ENCODE measurements at regions not wholly inside any gene's neighbourhood (a gene's known extent, or its start where the extent isn't known, plus 50 kb on each side); places are given as distances from the start of the nearest gene placed in this dataset.

DNA sequence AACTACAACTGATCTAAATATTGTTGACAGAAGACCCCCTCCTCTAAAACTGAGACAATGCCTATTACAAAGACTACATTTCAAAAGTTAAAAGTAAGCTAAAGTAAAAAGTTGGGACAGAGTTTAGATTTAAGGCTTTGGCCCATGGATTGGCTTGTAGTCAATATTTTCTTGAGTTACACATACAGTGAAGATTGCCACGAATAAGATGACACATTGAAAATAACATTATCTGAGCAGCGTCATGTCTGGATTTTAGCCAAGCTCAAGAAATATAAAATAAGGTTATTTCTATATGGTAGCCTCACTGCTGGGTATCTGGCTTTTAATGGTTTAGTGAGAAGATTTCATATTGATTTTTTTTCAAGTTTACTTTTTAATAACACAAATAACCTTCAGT lies 266.2 kb upstream of the LDB2 start:
- DNase-seq, result no peak

DNA sequence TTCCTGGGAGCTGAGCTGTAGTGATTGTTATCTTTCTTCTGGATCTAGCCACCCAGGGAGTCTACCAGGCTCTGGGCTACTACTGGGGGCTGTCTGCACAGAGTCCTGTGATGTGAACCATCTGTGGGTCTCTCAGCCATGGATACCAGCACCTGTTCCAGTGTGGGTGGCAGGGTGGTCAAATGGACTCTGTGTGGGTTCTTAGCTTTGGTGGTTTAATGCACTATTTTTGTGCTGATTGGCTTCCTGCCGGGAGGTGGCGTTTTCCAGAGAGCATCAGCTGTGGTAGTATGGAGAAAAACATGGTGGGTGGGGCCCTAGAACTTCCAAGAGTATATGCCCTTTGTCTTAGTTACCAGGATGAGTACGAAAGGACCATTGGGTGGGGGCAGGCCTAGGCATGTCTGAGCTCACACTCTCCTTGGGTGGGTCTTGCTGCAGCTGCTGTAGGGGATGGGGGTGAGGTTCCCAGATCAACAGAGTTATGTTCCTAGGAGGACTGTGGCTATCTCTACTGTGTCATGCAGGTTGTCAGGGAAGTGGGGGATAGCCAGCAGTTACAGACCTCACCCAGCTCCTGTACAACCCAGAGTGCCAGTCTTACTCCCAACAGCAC lies 264.8 kb upstream of the LDB2 start:
- DNase-seq, result no peak

DNA sequence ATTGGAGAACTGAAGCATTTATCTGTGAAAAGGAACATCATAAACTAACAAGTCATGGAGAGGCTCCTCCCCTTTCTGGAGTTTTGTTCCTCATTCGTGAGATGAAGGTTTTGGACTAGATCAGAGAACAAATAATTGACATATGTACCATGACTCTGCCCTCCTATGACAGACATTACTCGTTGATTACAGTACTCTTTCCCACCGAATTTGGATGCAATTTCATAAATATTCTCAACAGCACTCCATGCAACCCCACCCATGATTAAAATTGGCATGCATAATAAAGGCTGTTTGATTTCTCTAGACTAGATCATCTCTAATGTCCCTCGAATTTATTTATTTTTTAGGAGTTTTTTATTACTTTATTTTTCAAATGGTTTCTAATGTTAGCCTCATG lies 258.9 kb upstream of the LDB2 start:
- DNase-seq, result no peak

DNA sequence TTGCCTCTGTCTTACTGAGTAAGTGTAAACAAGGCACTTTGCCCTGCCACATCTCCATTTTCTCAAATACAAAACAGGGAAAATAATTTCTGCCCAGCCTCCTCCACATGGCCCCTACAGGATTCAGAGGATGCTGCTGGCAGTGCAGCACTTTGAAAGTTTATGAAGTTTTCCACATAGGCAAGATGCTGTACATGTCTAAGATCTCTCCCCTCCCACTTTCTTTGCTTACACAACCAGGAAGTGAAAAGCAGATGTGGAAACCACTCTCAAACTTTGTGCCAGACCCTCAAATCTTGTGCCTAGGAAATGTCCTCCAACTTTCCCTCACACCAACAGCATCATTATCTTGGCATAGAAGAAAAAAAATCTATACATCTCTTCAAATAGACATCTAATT lies 257.0 kb upstream of the LDB2 start:
- no peak for DNase-seq

DNA sequence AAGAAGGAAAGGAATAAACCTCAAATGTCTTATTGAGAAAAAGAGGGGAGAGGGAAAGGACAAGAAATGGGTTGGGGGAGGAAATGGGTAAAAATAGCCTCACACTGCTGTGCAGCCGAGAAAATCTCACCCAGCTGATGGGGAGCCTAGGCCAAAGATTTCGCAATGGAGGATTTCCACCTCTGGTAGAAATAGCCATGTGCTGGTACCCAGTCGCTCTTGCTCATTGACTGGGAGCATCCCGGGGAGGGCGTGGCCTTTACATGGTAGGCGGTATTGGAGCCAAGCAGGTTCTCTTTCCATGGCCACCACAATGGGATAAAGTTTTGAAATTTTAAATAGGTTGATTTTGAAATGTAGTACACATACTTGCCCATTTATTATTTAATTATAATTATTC lies 255.1 kb upstream of the LDB2 start:
- DNase-seq, result no peak

DNA sequence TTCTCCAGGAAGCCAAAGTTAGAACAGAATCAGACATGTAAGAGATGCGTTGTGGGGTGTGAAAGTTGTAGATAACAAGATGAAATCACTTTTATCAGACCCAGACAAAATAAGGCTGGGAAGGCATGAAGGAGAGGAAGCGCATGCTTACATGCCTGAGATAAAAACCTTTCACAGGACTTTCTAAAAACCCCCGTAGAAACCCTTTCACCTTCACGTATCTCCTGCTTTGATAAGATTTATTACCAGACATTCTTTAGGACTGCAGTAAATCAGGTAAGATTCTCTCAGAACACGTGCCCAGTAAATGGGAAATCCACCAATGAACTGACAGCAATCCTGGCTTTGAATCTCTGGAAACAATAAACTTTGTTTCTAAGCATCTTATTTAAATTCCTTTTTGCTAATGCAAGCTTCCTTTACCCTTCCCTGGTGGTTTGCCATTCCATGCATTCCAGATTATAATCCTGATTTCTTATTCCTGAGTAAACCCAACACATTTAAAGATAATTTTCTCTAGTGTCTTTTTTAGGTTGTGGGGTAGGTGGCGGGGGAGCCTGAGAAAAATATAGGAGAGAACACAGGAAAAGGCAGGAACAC lies 254.6 kb upstream of the LDB2 start:
- no peak for DNase-seq

DNA sequence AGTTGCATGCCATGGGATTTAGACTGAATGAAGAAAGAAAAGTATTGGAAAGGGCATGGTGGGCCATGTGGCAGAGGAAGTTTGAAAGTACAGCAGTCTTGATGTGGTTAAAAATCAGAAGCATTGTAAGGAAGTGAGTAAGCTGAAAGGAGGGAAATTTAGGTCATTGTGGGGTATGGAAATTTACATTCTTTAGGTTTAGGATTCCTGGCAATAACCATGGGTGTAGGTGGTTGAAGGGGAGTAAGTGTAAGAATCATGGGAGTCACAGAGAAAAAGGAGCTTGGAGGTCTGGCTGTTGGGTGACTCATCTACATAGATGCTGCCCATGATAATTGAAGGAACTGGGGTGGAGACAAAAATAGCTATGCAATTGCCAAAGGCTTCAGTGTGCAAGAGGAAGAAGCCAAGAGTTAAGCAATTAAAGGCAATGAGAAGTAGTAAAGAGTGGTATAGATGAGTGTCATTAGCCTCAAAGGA lies 243.8 kb upstream of the LDB2 start:
- no peak for DNase-seq

DNA sequence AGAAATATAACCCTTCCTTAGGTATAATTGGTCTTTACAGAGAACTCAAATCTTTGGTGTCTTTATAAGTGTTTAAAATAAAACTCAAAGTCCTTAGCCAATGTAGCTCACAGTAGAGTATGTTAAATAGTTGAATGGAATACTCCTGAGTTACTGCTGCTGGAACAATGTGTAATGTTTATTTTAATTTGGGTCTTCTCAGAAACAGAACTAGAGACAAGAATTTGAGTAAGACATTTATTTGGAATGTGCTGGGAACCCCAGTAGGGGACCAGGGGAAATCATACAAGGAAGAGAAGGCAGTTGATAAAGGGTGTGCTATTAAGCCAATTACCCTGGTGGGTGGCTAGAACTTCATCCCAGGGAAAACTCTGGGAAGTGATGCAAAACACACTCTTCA lies 240.4 kb upstream of the LDB2 start:
- no peak for DNase-seq

DNA sequence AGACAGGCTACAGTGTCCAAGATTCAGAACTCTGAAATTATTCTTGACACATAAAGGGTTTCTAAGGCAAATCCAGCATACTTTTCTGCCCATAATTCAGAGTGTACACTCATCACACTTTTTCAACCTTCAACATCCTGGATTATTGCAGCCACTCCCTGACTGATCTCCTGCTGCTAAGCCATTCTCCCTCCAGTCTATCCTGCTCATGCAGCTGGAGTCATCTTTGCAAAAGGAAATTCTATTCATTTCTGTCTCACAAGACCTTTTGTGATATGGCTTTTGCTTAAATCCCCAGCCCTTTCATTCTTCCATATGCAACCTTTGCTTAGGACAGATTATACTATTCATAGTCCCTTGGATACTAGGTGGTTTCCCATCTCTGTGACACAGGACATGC lies 236.1 kb upstream of the LDB2 start:
- no peak for DNase-seq

DNA sequence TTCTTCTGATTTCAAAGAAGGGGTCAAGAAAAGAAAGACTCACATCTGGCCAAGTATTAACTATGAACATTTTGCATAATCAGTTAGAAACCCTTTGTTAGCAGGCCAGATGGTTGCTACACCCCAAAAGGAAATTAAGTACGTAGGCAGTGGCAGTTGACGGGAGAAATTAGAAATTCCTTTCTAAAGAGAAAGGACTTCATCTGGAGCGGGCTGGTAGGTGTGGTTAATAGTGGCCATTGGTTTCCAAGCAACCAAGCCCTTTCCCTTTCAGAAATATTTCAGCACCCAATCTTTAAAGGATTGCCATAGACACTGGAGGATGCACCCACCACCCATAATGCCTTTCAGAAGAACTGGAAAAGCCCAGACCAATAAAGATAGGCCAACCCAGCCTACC lies 235.7 kb upstream of the LDB2 start:
- no peak for DNase-seq

DNA sequence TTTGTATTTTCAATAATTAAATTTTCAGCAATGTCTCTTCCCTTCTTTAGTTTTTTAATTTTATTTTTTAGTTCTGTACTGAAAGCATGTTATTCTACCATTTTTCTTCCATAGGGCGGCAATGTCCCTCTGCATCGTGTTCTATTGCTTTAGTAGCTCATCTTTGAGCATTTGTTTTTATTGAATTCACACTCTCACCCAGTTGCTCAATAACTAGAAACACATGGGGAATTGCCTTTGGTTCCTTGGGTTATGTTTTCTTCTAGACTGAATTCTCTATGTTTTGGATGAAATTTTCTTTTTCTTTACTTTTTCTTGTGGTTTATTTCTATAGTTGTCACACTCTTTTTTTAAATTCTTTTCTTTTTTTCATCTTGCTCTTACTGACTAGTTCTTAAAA lies 233.8 kb upstream of the LDB2 start:
- no peak for DNase-seq

DNA sequence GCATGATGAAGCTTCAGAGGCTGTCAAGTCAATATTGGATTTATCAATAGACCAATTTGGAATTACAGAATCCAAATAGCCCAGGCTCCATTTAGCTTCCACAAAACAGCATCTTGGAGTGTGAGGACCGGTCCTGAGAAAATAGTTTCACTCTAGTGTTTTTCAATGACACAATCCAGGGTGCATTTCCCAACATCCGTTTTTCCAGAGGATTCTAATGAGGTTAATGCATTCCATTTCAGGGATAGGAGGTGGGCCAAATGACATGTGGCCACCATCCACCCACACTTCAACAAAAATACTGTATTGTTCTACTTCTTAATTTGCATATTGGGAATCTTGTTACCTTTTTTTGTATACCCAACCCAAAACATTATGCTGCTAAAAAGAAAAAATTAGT lies 229.8 kb upstream of the LDB2 start:
- no peak for DNase-seq

DNA sequence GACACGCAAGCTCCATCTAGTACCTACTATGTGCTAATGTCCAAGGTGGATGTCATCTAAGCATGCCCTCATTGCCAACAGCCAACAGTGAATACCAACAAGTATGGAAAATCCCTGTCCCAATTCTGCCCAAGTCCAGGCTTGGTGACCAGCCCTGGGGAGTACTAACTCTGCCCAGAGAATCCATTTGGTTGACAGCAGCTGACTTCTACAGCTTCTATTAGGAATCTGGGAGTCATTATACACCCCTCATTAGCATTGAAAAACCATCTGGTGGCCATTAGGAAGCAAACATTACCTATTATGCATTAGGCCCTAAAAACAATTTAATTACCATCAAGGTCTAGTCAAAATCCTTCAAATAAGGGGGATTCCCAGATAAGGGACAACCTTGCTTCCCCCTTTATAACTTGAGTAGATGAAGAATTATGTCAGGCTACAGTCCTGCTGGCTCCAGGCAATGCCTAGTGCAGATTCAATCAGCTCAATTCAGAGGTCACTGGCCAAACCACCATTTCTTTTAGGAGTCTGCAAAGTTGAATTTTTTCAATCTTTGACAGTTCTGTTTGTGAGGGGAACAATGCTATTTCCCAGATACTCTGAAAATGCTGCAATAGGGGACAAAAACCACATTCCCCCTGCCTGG lies 228.0 kb upstream of the LDB2 start:
- DNase-seq, result no peak

DNA sequence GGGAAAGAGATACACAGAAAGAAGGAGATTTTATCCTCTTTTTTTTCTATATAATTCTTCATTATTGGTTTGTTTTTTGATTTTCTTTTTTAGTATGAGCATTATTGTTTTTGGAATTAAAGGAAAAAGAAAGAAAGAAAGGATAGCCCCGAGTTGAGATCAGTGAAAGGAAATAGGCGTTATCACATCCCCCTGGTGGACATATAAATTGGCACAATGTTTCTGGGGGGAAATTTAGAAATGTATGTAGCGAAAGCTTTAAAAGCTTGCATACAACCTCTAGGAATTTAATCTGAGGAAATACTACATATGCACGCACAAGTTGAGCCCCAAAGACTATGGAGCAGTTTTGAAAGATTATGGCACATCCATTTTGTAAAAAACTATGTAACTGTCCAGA lies 226.3 kb upstream of the LDB2 start:
- no peak for DNase-seq

DNA sequence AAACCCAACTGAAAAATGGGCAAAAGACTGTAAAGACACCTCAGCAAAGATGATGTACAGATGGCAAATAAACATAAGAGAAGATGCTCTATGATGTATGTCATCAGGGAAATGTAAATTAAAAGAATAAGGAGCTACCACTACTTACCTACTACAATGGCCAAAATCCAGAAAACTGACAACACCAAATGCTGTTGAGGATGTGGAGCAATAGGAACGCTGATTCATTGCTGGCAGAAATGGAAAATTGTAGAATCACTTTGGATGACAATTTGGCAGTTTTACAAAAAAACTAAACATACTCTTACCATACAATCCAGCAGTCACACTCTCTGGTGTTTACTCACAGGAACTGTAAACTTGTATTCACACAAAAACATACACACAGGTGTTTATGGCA lies 222.3 kb upstream of the LDB2 start:
- DNase-seq, result no peak

DNA sequence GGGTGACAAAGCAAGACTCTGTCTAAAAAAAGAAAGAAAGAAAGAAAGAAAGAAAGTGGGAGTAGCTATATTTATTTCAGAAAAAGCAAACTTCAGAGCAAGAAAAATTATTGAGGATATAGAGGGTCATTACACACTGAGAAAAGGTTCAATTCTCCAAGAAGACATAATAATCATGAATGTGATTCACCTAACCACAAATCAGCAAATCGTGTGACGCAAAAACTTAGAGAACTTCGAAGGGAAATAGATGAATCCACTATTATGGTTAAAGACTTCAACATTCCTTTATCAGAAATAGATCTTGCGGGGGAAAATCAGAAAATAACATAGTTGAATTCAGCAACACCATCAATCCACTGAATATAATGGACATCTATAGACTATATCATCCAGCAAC lies 219.3 kb upstream of the LDB2 start:
- no peak for DNase-seq

DNA sequence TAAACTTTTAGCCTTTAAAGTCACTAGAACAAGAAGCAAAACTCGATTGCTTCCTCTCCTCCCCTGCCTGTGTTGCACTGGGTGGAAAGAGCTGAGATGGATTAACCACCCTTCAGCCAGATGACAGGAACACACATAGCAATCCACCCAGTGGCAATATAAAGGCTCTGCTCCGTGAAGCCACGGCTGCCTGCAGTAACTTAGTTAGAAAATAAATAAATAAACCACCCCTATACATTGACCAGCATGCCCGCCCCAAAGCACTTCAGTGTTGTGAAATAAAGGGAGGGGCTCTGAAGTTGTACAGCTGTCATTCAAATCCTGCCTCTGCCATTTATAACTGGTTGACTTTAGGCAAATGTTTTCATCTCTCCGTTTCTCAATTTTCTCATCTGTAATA lies 217.1 kb upstream of the LDB2 start:
- no peak for DNase-seq

DNA sequence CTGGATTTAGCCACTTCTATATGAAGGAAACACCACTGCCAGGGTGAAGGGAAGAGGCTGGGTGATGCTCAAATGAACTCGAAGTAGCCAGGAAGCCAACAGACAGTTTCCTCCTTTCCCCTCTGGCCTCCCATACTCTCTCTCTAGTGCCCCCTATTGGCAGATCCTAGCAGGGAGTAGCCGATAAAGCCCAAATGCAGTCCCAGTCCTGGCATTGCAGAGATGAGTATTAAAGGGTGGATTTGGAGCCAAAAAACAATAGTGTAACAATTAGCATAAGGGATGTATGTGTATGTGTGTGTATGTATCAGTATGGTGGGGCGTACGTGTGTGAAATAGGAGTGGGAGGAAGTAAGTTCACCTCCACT lies 213.8 kb upstream of the LDB2 start:
- no peak for DNase-seq

DNA sequence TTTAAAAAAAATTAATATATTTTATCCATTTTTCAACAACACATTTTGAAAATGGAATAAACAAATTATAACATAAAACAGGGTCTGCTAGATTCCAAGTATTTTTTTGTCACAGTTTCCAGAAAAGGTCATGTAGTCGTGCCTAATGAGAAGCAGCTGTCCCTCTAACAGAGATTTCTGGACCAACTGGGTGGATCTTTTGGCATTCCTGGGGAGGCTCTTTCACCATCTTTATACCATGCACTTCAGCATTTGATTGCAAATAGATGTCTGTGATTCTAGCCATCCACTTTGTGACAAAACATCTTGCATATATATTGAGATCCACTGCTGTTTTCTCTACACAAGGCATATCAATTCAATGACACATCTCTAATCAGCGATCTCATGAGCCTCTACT lies 210.7 kb upstream of the LDB2 start:
- DNase-seq, result no peak

DNA sequence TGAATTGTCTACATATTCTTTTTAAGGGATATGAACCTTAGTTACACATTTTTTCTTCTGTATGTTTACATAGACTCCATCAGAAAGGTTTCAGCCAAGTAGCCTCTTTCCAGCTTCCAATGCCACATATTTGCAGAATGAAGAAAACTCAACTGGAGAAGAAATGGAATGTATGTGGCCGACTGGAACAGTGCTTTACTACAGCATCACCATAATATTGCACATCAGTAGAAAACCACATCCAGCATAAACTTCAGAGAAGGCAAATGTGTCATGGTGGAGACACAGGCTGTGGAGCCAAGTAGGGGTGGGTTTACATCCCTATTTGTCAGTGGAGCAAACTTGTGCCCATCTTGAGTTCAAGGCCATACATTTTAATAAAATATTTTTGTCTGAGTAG lies 204.8 kb upstream of the LDB2 start:
- DNase-seq, result no peak

DNA sequence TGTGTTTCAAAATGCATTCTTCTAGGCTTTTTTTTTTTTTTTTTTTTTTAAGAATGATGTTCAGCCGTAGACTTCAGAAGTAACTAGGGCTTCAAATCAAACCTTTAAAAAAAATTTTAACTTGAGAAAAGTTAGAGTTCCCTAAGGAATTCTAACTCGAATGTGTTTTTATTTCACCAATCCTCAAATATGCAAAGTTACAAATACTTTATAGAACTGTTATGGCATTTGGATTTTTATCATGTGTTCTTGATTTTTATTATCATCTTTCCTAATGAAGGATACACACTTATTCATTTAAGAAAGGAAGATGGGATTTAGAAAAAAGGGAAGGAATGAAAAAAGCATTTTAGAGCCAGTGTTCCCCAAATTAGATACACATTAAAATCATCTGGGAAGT lies 200.6 kb upstream of the LDB2 start:
- DNase-seq, result no peak

DNA sequence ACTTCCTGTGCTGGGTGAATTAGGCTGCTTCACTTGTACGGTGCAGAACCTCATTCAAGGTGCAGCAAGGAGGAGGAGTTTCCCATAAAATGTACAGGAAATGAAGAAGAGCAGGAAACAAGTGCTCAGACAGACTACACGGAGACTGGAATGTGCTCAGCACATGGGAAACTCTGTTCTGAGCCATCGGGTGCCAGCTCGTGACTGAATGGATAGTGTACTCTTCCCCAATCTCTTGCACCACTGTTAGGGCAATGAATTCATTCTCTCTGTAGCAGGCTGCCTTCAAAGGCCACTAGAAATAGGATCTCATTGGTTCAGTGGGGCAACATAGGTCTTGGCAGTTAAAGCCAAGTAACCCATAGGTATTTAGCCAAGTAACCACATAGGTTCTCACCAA lies 200.0 kb upstream of the LDB2 start:
- DNase-seq, result no peak

DNA sequence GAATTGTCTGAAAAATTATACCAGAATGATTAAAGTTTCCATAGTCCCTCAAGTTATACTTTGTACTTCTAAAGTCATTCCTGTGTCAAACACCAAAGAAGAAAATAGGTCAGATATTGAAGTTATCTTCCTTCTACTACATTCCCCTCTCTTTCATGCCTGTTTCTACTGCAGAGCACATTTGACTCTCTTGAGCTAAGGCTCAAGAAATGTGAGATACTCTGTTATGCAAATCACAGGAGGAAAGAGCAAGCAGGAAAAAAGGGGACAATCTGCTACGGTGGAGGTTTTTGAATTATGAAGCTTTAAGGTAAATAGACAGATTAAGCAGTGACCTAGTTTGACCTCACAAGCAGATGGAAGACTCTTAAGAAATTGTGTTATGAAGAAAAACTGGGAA lies 198.9 kb upstream of the LDB2 start:
- DNase-seq, result no peak

DNA sequence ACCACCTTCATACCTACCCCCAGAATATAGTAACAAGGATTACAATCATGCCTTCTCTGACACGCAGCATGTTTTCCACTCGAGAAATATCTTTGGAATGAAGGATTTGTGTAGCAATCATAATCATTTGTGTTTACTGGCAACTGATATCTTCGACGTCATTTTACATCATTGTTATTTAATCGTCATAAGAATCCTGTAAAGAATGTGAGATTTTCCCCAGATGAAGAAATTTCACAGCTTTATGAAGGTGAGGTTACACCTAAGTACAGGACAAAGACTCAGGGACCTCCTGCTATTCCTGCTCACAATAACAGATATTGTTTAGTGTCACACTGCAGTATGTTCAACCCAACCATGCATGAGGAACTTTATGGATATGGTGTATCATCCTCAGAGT lies 198.2 kb upstream of the LDB2 start:
- no peak for DNase-seq

DNA sequence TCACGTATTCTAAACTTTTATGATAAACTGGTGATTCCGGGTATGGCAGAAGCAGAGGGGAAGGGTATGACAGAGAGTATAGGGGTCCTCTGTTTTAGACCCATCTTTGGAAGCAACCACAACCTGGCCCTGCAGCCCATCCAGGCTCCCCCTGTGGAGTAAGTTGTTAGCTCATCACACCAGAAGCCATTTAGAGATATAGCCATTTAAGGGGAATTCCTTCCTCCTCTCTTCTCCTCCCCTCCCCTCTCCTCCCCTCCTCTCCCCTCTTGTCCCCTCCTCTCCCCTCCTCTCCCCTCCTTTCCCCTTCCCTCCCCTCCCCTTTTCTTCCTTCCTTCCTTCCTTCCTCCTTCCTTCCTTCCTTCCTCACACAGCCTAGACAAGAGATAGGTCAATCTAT lies 197.3 kb upstream of the LDB2 start:
- no peak for DNase-seq

Data from NCI-H748 treated with DMSO at 0.1 percent for 48 hours (cell line).